ENCODE measurements at regions not wholly inside any gene's neighbourhood (a gene's known extent, or its start where the extent isn't known, plus 50 kb on each side); places are given as distances from the start of the nearest gene placed in this dataset.

GRCh38 chr2:15798701-15799431, 141.5 kb upstream of the MYCN start:
- TF ChIP-seq CTCF (IDR thresholded peaks at IDR 0.05) (no peak), POLR2AphosphoS5 (IDR thresholded peaks at IDR 0.05) (no peak), POLR2A (IDR thresholded peaks at IDR 0.05) (no peak)

Measured in sigmoid colon (tissue), 4 donors.